ENCODE measurements at regions not wholly inside any gene's neighbourhood (a gene's known extent, or its start where the extent isn't known, plus 50 kb on each side); places are given as distances from the start of the nearest gene placed in this dataset.

GRCh38 chr2:64196963-64197362, 52.7 kb upstream of the PELI1 start:
- DNase-seq = no peak

DNA sequence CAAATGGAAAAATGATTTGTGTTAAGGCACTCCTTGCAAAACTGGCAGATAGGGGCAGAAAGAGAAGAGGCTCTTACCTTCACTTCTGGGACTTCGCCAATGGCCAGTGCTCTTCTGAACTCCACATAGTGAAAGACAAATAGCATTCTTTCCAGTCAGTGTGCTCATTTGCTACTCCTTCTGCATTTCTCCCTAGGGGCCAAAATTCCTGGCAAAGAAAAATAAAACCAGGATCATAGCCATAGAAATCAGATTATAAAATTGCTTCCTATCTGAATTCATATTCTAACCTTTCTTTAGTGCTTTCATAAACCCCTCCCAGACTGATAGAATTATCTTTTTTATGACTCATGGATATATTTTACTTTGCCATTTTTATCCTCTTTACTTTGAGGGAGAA, 56.9 kb upstream of the PELI1 start:
- DNase-seq = no peak

DNA sequence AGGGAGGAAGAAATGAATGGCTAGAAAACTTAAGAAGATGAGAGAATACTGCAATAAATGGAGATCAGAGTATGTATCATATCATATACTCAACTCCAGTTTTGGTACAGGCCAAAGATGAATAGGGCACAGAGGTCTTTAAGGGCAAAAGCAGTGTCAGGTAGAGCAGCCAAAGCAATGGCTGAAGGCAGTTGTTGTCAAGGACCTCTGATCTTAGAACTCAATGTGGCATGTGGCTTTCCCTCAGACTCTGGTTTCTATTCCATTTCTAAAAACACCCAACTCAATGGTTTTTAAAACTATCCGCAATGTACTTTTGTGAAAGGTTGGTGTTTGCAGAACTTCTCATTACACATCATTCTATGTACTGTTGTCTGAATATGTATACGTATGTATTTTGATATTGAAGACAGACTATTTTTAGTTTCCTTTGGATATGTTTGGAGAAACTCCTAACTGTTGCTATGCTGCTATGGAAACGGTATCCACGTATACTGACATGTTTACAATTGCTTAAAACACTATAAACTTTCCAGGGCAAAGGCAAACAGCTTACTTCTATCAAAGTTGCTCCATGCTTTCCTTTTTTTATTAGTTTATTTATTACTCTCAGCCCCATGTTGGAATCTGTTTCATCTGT, 58.1 kb upstream of the PELI1 start:
- no peak for DNase-seq

- DNase-seq = no peak
Measured at GRCh38 chr2:64203131-64203857, 59.1 kb upstream of the PELI1 start.

GRCh38 chr2:64203858-64204632, 59.8 kb upstream of the PELI1 start:
- peak; percentile 47 for DNase-seq

DNA sequence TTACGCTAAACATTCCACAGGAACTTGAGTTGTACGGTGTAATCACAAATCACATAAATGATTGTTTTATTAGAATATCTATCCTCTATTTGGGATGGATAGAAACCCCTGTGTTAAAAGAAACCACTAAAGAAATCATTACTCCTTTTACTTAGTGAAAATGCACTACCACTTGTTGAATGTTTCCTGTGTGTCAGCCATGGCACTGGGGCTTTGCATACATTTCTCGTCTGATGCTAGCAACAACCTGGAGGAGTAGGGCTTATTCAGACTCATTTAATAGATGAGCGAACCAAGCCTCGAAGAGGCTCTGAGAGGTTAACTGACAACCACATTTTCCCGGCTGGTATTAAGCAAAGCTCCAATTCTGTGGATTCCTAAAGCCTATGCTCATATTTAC, 60.5 kb upstream of the PELI1 start:
- DNase-seq = no peak

DNA sequence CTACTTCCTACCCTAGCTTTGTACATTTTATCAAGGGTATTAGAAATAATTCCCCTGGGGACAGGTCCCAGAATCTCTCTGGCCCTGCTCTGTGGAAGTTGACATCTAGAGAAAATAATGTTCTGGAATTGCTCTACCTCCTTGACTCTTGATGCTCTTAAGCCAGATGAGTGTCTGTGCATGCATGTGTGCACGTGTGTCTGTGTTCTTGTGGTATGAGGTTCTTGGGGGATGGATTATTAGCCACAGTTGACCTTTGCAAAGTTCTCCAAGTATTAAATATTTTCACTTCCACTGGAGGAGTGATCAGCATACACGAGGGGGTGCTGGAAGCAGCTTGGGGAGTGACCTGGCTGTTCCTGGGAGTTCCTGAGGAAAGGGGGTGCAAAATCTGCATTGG, 61.2 kb upstream of the PELI1 start:
- no peak for DNase-seq

GRCh38 chr2:64207573-64207972, 63.4 kb upstream of the PELI1 start:
- no peak for DNase-seq

- no peak for DNase-seq
Measured at GRCh38 chr2:64210816-64211215, 66.6 kb upstream of the PELI1 start.

DNA sequence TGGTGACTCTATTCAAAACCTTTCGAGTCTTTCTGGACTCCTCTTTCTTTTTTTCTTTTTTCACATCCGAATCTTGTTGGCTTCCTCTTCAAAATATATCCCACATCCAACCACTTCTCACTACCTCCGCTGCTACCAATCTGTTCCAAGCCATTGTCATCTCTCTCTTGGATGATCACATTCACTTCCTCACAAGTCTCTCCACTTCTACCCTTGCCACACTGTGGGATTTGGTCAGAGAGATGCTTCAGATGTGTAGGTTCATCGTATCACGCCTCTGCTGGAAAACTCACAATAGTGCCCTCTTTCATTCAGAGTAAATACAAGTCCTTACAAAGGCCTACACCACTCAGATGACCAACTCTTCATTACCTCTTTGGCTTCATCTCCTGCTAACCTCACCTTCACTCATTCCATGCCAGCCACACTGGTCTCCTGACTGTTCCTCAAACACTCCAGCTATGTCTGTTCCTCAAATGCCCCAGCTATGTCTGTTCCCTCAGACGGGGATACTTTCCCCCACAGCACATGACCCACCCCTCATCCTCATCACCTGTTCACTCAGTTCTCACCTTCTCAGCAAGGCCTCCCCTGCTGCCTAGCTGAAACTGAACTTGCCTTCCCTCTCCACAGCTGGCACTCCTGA, 67.2 kb upstream of the PELI1 start:
- DNase-seq = no peak

GRCh38 chr2:64212346-64212745, 68.1 kb upstream of the PELI1 start:
- DNase-seq = no peak

- no peak for DNase-seq
Measured at GRCh38 chr2:64212801-64213321, 68.6 kb upstream of the PELI1 start.

DNA sequence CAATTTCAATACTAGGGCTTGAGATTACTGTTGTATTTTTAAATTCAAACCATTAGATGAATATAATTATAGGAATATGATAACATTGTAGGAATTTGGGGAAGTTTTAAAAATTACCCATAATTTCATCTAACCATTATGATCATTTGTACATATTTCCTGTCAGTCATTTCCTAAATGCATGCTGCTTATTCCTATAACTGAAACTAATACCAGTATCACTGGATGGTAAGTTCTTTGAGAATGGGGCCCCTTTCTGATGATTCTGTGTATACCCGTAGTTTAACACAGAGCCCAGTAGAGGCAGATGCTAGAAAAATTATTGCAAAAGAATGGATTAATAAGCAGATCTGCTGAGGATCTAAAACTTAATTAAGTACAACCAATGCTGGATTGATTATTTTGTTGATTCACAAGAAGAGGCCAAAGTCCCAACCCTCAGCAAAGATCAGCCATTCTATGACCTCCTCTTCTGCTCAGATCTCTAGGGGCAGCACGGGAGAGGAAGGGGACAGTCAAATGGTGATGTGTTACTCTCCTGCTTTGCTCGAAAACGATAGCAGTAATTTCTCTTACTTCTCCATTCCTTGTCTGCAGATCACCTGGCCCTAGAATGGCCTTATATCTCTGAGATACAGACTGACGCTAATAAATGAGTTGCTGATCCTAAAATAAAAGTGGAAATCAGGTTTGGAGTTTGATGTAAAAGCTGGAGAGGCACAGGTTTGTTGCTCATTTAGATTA, 69.5 kb upstream of the PELI1 start:
- DNase-seq = no peak

DNA sequence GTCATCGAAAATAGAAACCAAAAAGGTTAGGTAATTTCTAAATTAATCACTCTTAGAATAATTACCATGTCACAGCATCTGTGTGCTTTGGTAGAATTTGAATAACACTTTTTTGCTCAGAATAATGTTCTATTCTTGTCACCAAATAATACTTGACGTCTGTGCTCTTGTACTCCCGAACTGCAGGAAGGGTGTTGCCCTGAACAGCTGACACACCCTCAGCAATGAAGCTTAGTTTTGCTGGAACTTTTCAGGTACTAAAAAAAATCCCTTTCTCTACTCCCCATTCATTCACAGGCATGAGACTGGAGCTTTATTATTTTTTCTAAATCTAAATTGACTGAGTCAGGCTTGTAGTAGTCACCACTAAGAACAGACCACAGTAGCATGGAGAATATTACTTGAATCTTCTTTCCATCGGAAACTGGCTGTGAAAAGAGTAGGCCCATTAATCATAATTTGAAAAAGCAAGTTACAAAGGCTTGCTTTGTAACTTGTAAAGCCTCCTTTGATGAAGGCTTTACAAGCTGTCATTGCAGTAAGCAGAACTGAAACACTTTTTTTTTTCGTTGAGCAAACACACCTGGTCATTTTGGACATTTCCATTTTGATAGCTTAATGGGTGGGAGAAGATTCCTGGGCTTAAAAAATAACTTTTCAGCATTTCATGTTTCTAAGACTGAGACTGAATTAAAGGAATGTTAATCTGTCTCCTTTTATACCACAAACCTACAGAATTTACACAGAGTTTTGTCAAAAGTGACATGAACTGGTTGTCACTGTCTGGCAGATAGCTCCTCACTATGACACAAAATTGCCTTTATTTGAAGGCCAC, 70.3 kb upstream of the PELI1 start:
- no peak for DNase-seq

- no peak for DNase-seq
Measured at GRCh38 chr2:64217198-64217869, 73.1 kb upstream of the PELI1 start.

- DNase-seq = no peak
Measured at GRCh38 chr2:64218137-64218802, 74.0 kb upstream of the PELI1 start.

GRCh38 chr2:64219149-64219548, 74.9 kb upstream of the PELI1 start:
- DNase-seq = no peak

DNA sequence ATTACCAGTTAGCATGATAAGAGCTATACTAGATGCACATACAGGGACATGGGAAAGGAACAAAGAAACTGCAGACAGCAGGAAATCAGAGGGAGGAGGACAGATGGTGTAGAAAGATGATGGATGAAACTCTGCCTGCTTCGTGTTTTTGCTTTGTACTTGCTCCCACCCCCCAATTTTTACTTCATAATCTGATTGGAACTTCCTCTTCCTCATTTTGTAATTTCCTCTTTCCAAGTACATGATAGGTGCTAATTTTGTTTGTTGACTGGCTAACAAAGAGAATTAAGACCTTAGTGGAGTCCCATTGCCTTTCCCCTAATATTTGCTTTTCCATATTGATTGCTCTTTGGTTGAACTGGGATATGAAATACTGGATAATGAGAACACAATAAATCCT, 76.0 kb upstream of the PELI1 start:
- DNase-seq = no peak

GRCh38 chr2:64220894-64221617, 76.8 kb upstream of the PELI1 start:
- no peak for DNase-seq

GRCh38 chr2:64221935-64222334, 77.7 kb upstream of the PELI1 start:
- DNase-seq = no peak

All from femur (tissue), 1 donor.